Chondrocyte (in vitro differentiated cells): ENCODE measurements at regions not wholly inside any gene's neighbourhood (a gene's known extent, or its start where the extent isn't known, plus 50 kb on each side); places are given as distances from the start of the nearest gene placed in this dataset.

ENCODE experiments used
- DNase-seq: peaks from one replicate; pipeline ENCODE4 v3.0.0; 2021; ENCODE audit warnings: mixed read lengths, low spot score
- H3K27ac Mint-ChIP-seq: one replicate; pipeline ENCODE4 v1.8.0; 2021; ENCODE audit warnings: mild to moderate bottlenecking, moderate library complexity, mixed read lengths; ENCODE audit not compliant: unreplicated experiment
- H3K27me3 Mint-ChIP-seq: 2 replicates; pipeline ENCODE4 v1.8.0; 2021; ENCODE audit warnings: low read depth, mixed read lengths
- H3K36me3 Mint-ChIP-seq: 2 replicates; pipeline ENCODE4 v1.8.0; 2021; ENCODE audit warnings: low read depth, mixed read lengths
- H3K4me1 Mint-ChIP-seq: 2 replicates; pipeline ENCODE4 v1.8.0; 2021; ENCODE audit warnings: low read depth, mild to moderate bottlenecking, mixed read lengths
- H3K4me3 Mint-ChIP-seq: one replicate; pipeline ENCODE4 v1.8.0; 2021; ENCODE audit warnings: mild to moderate bottlenecking, moderate library complexity, mixed read lengths; ENCODE audit not compliant: unreplicated experiment
- H3K9me3 Mint-ChIP-seq: 2 replicates; pipeline ENCODE4 v1.8.0; 2021; ENCODE audit warnings: low read depth, mixed read lengths
- TF ChIP-seq, protein P1 (sequence below): fragments of 200-600 bp; sonication (generic); IDR thresholded peaks from 2 replicates; pipeline ENCODE4 v1.5.0; 2021; ENCODE audit warnings: antibody characterized with exemption, mild to moderate bottlenecking, moderate library complexity

DNA sequence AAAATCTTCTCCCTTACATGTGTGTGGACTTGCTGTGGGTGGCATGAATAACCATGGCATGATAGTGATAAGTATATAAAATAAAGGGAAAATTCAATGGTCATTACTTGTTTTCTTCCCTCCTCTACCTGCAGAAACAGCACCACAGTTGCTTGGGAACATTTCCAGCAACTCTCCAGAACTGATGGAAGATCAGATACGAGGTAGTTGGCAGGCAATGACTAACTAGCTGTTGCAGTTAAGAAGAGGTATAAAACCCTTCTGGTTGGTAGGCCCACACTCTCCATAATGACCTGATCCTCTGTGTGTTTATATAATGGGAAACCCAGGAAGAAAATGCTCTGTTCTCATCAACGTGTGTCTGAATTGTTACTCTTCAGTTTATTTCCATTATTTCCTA lies 185.9 kb downstream of the SYK start:
- Mint-ChIP-seq H3K27ac (no peak overlapping the region), H3K36me3 (peaks cover 2% of the 10 kb centered on the region), H3K9me3 (peaks cover 24% of the 10 kb centered on the region), H3K4me3 (no peak overlapping the region), H3K4me1 (peaks cover 23% of the 10 kb centered on the region), H3K27me3 (no peaks in the 10 kb centered on the region)
- TF ChIP-seq, protein P1, sequence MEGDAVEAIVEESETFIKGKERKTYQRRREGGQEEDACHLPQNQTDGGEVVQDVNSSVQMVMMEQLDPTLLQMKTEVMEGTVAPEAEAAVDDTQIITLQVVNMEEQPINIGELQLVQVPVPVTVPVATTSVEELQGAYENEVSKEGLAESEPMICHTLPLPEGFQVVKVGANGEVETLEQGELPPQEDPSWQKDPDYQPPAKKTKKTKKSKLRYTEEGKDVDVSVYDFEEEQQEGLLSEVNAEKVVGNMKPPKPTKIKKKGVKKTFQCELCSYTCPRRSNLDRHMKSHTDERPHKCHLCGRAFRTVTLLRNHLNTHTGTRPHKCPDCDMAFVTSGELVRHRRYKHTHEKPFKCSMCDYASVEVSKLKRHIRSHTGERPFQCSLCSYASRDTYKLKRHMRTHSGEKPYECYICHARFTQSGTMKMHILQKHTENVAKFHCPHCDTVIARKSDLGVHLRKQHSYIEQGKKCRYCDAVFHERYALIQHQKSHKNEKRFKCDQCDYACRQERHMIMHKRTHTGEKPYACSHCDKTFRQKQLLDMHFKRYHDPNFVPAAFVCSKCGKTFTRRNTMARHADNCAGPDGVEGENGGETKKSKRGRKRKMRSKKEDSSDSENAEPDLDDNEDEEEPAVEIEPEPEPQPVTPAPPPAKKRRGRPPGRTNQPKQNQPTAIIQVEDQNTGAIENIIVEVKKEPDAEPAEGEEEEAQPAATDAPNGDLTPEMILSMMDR = no peak
- no peak for DNase-seq

GRCh38 chr9:90988318-90988717 lies 186.7 kb downstream of the SYK start:
- no peak for DNase-seq
- Mint-ChIP-seq H3K27me3 (no peaks in the 10 kb centered on the region), H3K27ac (no peak overlapping the region), H3K9me3 (peaks cover 24% of the 10 kb centered on the region), H3K36me3 (peaks cover 2% of the 10 kb centered on the region), H3K4me1 (peaks cover 30% of the 10 kb centered on the region), H3K4me3 (no peak overlapping the region)
- TF ChIP-seq, protein P1 = no peak

DNA sequence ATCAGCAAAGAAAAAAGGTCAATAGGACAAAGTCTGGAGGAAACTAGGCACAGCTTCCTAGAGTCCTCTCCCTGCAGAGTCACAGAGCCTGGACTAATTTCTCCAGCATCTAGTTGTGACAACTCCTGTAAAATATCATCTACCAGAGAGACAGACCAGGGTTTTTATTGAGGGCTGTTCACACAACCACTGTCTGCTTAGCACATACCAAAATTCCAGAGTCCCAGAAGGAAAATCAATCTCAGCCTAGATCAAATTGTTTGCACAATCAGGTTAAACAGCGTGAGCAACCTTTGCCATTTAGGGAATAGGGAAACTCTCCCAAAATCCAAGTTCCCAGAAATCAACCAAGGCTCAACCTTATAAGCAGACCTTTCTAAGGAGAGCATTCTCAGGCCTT lies 190.3 kb downstream of the SYK start:
- DNase-seq = no peak
- H3K36me3 Mint-ChIP-seq = peaks cover 2% of the 10 kb centered on the region
- peak overlapping the region; percentile 56 for H3K27ac Mint-ChIP-seq
- no peaks in the 10 kb centered on the region for H3K27me3 Mint-ChIP-seq
- peaks cover 40% of the 10 kb centered on the region for H3K4me1 Mint-ChIP-seq
- TF ChIP-seq, protein P1 = no peak
- H3K9me3 Mint-ChIP-seq = peaks cover 27% of the 10 kb centered on the region
- H3K4me3 Mint-ChIP-seq = no peak overlapping the region

DNA sequence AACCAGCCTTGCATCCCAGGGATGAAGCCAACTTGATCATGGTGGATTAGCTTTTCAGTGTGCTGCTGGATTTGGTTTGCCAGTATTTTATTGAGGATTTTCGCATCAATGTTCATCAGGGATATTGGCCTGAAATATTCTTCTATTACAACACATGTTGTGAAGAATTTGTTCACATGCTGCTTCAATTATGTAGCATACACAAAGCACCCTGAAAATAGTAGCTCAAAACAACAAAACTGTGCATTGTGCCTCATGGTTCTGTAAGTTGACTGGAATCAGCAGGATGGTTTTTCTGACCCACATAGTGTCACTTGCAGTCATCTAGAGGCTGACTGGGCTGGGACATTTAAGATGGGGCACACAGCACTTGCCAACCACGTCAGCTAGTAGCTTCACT lies 193.9 kb downstream of the SYK start:
- TF ChIP-seq, protein P1 = no peak
- no peaks in the 10 kb centered on the region for H3K27me3 Mint-ChIP-seq
- no peak for DNase-seq
- peaks cover 15% of the 10 kb centered on the region for H3K9me3 Mint-ChIP-seq
- peaks cover 2% of the 10 kb centered on the region for H3K36me3 Mint-ChIP-seq
- no peak overlapping the region for H3K27ac Mint-ChIP-seq
- no peak overlapping the region for H3K4me3 Mint-ChIP-seq
- H3K4me1 Mint-ChIP-seq = peaks cover 53% of the 10 kb centered on the region

GRCh38 chr9:90996154-90997065 lies 194.8 kb downstream of the SYK start:
- Mint-ChIP-seq H3K4me1 (peaks cover 57% of the 10 kb centered on the region), H3K27ac (peak overlapping the region; percentile 53), H3K4me3 (no peak overlapping the region), H3K36me3 (no peaks in the 10 kb centered on the region), H3K9me3 (peaks cover 7% of the 10 kb centered on the region), H3K27me3 (no peaks in the 10 kb centered on the region)
- DNase-seq = no peak
- TF ChIP-seq, protein P1 = no peak
